Globus pallidus (tissue), 1 donor: ENCODE measurements at regions not wholly inside any gene's neighbourhood (a gene's known extent, or its start where the extent isn't known, plus 50 kb on each side); places are given as distances from the start of the nearest gene placed in this dataset.
A peak's percentile ranks its signal among the peaks of the same experiment; 100 is the strongest.

Experiments
- DNase-seq: peaks from one replicate; pipeline ENCODE4 v3.0.0-alpha.2; 2015; ENCODE audit warnings: low spot score

GRCh38 chr3:165283328-165283727 is 87.1 kb upstream of the SLITRK3 start:
- DNase-seq: no peak

- DNase-seq: no peak
These were observed 83.3 kb upstream of the SLITRK3 start for GRCh38 chr3:165279471-165279870.

- no peak for DNase-seq
These were observed 77.2 kb upstream of the SLITRK3 start for GRCh38 chr3:165273411-165273810.

GRCh38 chr3:165259541-165260193 is 63.5 kb upstream of the SLITRK3 start:
- DNase-seq: no peak

GRCh38 chr3:165256554-165257065 is 60.4 kb upstream of the SLITRK3 start:
- DNase-seq: no peak

- DNase-seq: peak; percentile 11
These were observed 58.6 kb upstream of the SLITRK3 start for GRCh38 chr3:165254812-165255211.
